CD1c-positive myeloid dendritic cell (primary cell): ENCODE measurements at regions not wholly inside any gene's neighbourhood (a gene's known extent, or its start where the extent isn't known, plus 50 kb on each side); places are given as distances from the start of the nearest gene placed in this dataset.
"Not testable (repeated sequence)": the region's sequence is repeated elsewhere in the genome, so short reads cannot be mapped to it uniquely, and the experiment has no call there.

Experiments
- DNase-seq: peaks from one replicate; pipeline ENCODE4 v3.0.0-alpha.2; 2016; ENCODE audit errors: extremely low spot score

GRCh38 chr18:34942276-34942675 is 98.9 kb upstream of the MAPRE2 start:
- DNase-seq, result no peak

GRCh38 chr18:34942975-34943374 is 98.2 kb upstream of the MAPRE2 start:
- DNase-seq, result no peak

GRCh38 chr18:34943587-34943986 is 97.6 kb upstream of the MAPRE2 start:
- DNase-seq, result no peak

GRCh38 chr18:34947711-34948125 is 93.5 kb upstream of the MAPRE2 start:
- no peak for DNase-seq

- DNase-seq, result no peak
Observed at GRCh38 chr18:34951625-34952379, 89.4 kb upstream of the MAPRE2 start.

- DNase-seq, result no peak
Observed at GRCh38 chr18:34953212-34953611, 88.0 kb upstream of the MAPRE2 start.

- not testable (repeated sequence) for DNase-seq
Observed at GRCh38 chr18:34955494-34955893, 85.7 kb upstream of the MAPRE2 start.

- no peak for DNase-seq
Observed at GRCh38 chr18:34956663-34957062, 84.5 kb upstream of the MAPRE2 start.

- DNase-seq, result no peak
Observed at GRCh38 chr18:34957119-34957863, 83.9 kb upstream of the MAPRE2 start.

- no peak for DNase-seq
Observed at GRCh38 chr18:34957864-34958259, 83.4 kb upstream of the MAPRE2 start.

GRCh38 chr18:34959211-34959829 is 81.9 kb upstream of the MAPRE2 start:
- DNase-seq, result no peak

- no peak for DNase-seq
Observed at GRCh38 chr18:34959989-34960388, 81.2 kb upstream of the MAPRE2 start.

GRCh38 chr18:34965108-34965507 is 76.1 kb upstream of the MAPRE2 start:
- DNase-seq, result no peak

- no peak for DNase-seq
Observed at GRCh38 chr18:34965566-34965965, 75.6 kb upstream of the MAPRE2 start.

- no peak for DNase-seq
Observed at GRCh38 chr18:34970106-34970505, 71.1 kb upstream of the MAPRE2 start.

GRCh38 chr18:34971313-34971712 is 69.9 kb upstream of the MAPRE2 start:
- DNase-seq, result no peak

GRCh38 chr18:34972765-34973414 is 68.3 kb upstream of the MAPRE2 start:
- no peak for DNase-seq

- DNase-seq, result no peak
Observed at GRCh38 chr18:34976123-34976522, 65.1 kb upstream of the MAPRE2 start.

GRCh38 chr18:34976534-34976898 is 64.7 kb upstream of the MAPRE2 start:
- DNase-seq, result no peak

- peak; percentile 63 for DNase-seq
Observed at GRCh38 chr18:34976899-34977837, 64.0 kb upstream of the MAPRE2 start.

- peak; percentile 50 for DNase-seq
Observed at GRCh38 chr18:34977838-34978532, 63.2 kb upstream of the MAPRE2 start.
